Neural cell (in vitro differentiated cells): ENCODE measurements at regions not wholly inside any gene's neighbourhood (a gene's known extent, or its start where the extent isn't known, plus 50 kb on each side); places are given as distances from the start of the nearest gene placed in this dataset.
"Not testable (repeated sequence)": the region's sequence is repeated elsewhere in the genome, so short reads cannot be mapped to it uniquely, and the experiment has no call there.

Source experiments
- H2AFZ ChIP-seq: fragments of 200-600, 300-800 bp; sonication (generic), shearing (Covaris generic); 2 replicates; pipeline ENCODE4 v1.6.0; 2014; ENCODE audit warnings: low read depth, mild to moderate bottlenecking, antibody characterized with exemption, low read length, moderate library complexity
- H3F3A ChIP-seq: fragments of 200-600 bp; shearing (Covaris generic); 2 replicates; pipeline ENCODE4 v1.6.1; 2016; ENCODE audit warnings: mild to moderate bottlenecking, moderate library complexity, mixed read lengths, antibody characterized with exemption, low read length; ENCODE audit not compliant: insufficient read depth, poor library complexity, severe bottlenecking
- H3K27ac ChIP-seq: fragments of 200-600, 300-800 bp; sonication (generic), shearing (Covaris generic); 2 replicates; pipeline ENCODE4 v1.5.1; 2014; ENCODE audit warnings: mild to moderate bottlenecking, low read length, moderate library complexity
- H3K27me3 ChIP-seq: fragments of 300-800, 200-600 bp; sonication (generic), shearing (Covaris generic); 2 replicates; pipeline ENCODE4 v1.6.0; 2014; ENCODE audit warnings: mild to moderate bottlenecking, low read depth, low read length, moderate library complexity; ENCODE audit not compliant: insufficient read depth
- H3K36me3 ChIP-seq: fragments of 300-800, 200-600 bp; sonication (generic), shearing (Covaris generic); 2 replicates; pipeline ENCODE4 v1.5.1; 2014; ENCODE audit warnings: mild to moderate bottlenecking, antibody characterized with exemption, low read length, moderate library complexity; ENCODE audit not compliant: insufficient read depth
- H3K4me2 ChIP-seq: fragments of 300-800, 200-600 bp; sonication (generic), shearing (Covaris generic); 2 replicates; pipeline ENCODE4 v1.6.0; 2014; ENCODE audit warnings: mild to moderate bottlenecking, low read length
- H3K4me3 ChIP-seq: fragments of 300-800, 200-600 bp; sonication (generic), shearing (Covaris generic); 2 replicates; pipeline ENCODE4 v1.5.1; 2014; ENCODE audit warnings: mild to moderate bottlenecking, low read length, moderate library complexity
- H3K79me2 ChIP-seq: fragments of 200-600 bp; shearing (Covaris generic); replicated peaks from 2 replicates; pipeline ENCODE4 v1.6.0; 2014; ENCODE audit warnings: mild to moderate bottlenecking, low read length, moderate library complexity; ENCODE audit not compliant: insufficient read depth
- H3K9ac ChIP-seq: fragments of 300-800, 200-600 bp; sonication (generic), shearing (Covaris generic); 2 replicates; pipeline ENCODE4 v1.6.1; 2016; ENCODE audit warnings: mild to moderate bottlenecking, low read length, mixed read lengths
- H3K9me2 ChIP-seq: fragments of 200-600 bp; shearing (Covaris generic); 2 replicates; pipeline ENCODE4 v1.6.1; 2016; ENCODE audit warnings: mild to moderate bottlenecking, low read length, mixed read lengths; ENCODE audit not compliant: insufficient read depth
- H3K9me3 ChIP-seq: fragments of 200-600, 300-800 bp; sonication (generic), shearing (Covaris generic); 2 replicates; pipeline ENCODE4 v1.6.1; 2016; ENCODE audit warnings: mild to moderate bottlenecking, mixed run types, low read length, moderate library complexity, mixed read lengths
- H4K20me1 ChIP-seq: fragments of 200-600 bp; shearing (Covaris generic); 2 replicates; pipeline ENCODE4 v1.6.1; 2016; ENCODE audit warnings: mild to moderate bottlenecking, mixed run types; ENCODE audit not compliant: insufficient read depth
- EP300 ChIP-seq: fragments of 450-650 bp; conservative IDR thresholded peaks from 2 replicates; pipeline ENCODE4 v1.6.1; 2014; ENCODE audit warnings: antibody characterized with exemption, mild to moderate bottlenecking, moderate library complexity; ENCODE audit not compliant: poor library complexity, severe bottlenecking
- EZH2 ChIP-seq: fragments of 200-600, 300-800 bp; shearing (Covaris generic), sonication (generic); IDR thresholded peaks from 2 replicates; pipeline ENCODE4 v1.6.1; 2014; ENCODE audit warnings: antibody characterized with exemption, low read length, borderline replicate concordance, mild to moderate bottlenecking; ENCODE audit not compliant: insufficient read depth, poor library complexity, severe bottlenecking
- MXI1 ChIP-seq: fragments of 450-650 bp; conservative IDR thresholded peaks from 2 replicates; pipeline ENCODE4 v1.6.1; 2014; ENCODE audit warnings: antibody characterized with exemption, mild to moderate bottlenecking; ENCODE audit not compliant: poor library complexity, severe bottlenecking
- POLR2AphosphoS5 ChIP-seq: IDR thresholded peaks from 2 replicates; pipeline ENCODE4 v1.6.1; 2012
- RAD21 ChIP-seq: fragments of 450-650 bp; conservative IDR thresholded peaks from 2 replicates; pipeline ENCODE4 v1.6.1; 2014; ENCODE audit warnings: antibody characterized with exemption, mild to moderate bottlenecking, moderate library complexity
- SMC3 ChIP-seq: fragments of 450-650 bp; conservative IDR thresholded peaks from 2 replicates; pipeline ENCODE4 v1.6.1; 2014; ENCODE audit warnings: antibody characterized with exemption, mild to moderate bottlenecking, moderate library complexity; ENCODE audit not compliant: poor library complexity
- TAF1 ChIP-seq: IDR thresholded peaks from 2 replicates; pipeline ENCODE4 v1.6.1; 2012; ENCODE audit warnings: low read depth
- TF ChIP-seq, protein P1 (sequence below): fragments of 450-650 bp; IDR thresholded peaks from 2 replicates; pipeline ENCODE4 v1.5.1; 2014; ENCODE audit warnings: antibody characterized with exemption, mild to moderate bottlenecking, moderate library complexity; ENCODE audit not compliant: poor library complexity, severe bottlenecking
- TF ChIP-seq, protein P2 (sequence below): IDR thresholded peaks from 2 replicates; pipeline ENCODE4 v1.6.1; 2012; ENCODE audit warnings: borderline replicate concordance

DNA sequence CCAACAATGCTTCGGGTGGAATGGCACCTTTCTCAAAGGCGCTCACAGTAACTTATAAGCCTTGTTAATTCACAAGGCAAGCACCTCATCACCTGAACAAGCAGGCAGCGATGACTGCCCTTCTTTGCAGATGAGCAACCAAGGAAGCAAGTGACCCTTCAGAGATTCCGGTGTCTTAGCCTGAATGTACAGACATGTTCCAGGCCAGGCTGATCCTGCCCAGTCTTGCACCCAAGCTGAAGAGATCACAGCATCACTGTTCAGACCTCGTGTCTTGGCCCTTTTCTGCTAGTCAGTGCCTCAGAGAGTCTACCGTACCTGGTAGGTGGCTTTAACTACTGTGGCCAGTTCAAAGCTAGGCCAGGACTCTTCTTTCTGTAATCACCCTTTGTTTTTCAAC, 94.7 kb upstream of the ERCC6L2 start:
- H3K79me2 ChIP-seq = no peaks in the 10 kb centered on the region
- no peak overlapping the region for H3K27ac ChIP-seq
- H3K9me3 ChIP-seq = no peaks in the 10 kb centered on the region
- H3K4me2 ChIP-seq = no peak overlapping the region
- H3K36me3 ChIP-seq = no peaks in the 10 kb centered on the region
- H4K20me1 ChIP-seq = no peaks in the 10 kb centered on the region
- no peaks in the 10 kb centered on the region for H3K27me3 ChIP-seq
- no peak for TF ChIP-seq RAD21
- no peak for TF ChIP-seq POLR2AphosphoS5
- TF ChIP-seq, protein P1, sequence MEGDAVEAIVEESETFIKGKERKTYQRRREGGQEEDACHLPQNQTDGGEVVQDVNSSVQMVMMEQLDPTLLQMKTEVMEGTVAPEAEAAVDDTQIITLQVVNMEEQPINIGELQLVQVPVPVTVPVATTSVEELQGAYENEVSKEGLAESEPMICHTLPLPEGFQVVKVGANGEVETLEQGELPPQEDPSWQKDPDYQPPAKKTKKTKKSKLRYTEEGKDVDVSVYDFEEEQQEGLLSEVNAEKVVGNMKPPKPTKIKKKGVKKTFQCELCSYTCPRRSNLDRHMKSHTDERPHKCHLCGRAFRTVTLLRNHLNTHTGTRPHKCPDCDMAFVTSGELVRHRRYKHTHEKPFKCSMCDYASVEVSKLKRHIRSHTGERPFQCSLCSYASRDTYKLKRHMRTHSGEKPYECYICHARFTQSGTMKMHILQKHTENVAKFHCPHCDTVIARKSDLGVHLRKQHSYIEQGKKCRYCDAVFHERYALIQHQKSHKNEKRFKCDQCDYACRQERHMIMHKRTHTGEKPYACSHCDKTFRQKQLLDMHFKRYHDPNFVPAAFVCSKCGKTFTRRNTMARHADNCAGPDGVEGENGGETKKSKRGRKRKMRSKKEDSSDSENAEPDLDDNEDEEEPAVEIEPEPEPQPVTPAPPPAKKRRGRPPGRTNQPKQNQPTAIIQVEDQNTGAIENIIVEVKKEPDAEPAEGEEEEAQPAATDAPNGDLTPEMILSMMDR = no peak
- no peak for TF ChIP-seq SMC3
- TF ChIP-seq EP300 = no peak
- TF ChIP-seq, protein P2, sequence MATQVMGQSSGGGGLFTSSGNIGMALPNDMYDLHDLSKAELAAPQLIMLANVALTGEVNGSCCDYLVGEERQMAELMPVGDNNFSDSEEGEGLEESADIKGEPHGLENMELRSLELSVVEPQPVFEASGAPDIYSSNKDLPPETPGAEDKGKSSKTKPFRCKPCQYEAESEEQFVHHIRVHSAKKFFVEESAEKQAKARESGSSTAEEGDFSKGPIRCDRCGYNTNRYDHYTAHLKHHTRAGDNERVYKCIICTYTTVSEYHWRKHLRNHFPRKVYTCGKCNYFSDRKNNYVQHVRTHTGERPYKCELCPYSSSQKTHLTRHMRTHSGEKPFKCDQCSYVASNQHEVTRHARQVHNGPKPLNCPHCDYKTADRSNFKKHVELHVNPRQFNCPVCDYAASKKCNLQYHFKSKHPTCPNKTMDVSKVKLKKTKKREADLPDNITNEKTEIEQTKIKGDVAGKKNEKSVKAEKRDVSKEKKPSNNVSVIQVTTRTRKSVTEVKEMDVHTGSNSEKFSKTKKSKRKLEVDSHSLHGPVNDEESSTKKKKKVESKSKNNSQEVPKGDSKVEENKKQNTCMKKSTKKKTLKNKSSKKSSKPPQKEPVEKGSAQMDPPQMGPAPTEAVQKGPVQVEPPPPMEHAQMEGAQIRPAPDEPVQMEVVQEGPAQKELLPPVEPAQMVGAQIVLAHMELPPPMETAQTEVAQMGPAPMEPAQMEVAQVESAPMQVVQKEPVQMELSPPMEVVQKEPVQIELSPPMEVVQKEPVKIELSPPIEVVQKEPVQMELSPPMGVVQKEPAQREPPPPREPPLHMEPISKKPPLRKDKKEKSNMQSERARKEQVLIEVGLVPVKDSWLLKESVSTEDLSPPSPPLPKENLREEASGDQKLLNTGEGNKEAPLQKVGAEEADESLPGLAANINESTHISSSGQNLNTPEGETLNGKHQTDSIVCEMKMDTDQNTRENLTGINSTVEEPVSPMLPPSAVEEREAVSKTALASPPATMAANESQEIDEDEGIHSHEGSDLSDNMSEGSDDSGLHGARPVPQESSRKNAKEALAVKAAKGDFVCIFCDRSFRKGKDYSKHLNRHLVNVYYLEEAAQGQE = no peak
- no peak for TF ChIP-seq MXI1
- TF ChIP-seq TAF1 = no peak
- TF ChIP-seq EZH2 = no peak
- no peak overlapping the region for H3K4me3 ChIP-seq
- no peaks in the 10 kb centered on the region for H3F3A ChIP-seq
- no peak overlapping the region for H3K9ac ChIP-seq
- no peak overlapping the region for H2AFZ ChIP-seq
- H3K9me2 ChIP-seq = no peaks in the 10 kb centered on the region

- H3K4me3 ChIP-seq = no peak overlapping the region
- H3K9me2 ChIP-seq = no peaks in the 10 kb centered on the region
- no peak overlapping the region for H3K4me2 ChIP-seq
- no peaks in the 10 kb centered on the region for H3K36me3 ChIP-seq
- H3K9me3 ChIP-seq = no peaks in the 10 kb centered on the region
- no peaks in the 10 kb centered on the region for H4K20me1 ChIP-seq
- peaks cover under 1% of the 10 kb centered on the region for H3K27me3 ChIP-seq
- H2AFZ ChIP-seq = no peak overlapping the region
- H3K79me2 ChIP-seq = no peaks in the 10 kb centered on the region
- no peaks in the 10 kb centered on the region for H3F3A ChIP-seq
- no peak overlapping the region for H3K9ac ChIP-seq
- no peak overlapping the region for H3K27ac ChIP-seq
- TF ChIP-seq, protein P2 = no peak
- TF ChIP-seq POLR2AphosphoS5 = no peak
- TF ChIP-seq TAF1 = no peak
- no peak for TF ChIP-seq MXI1
- TF ChIP-seq, protein P1 = no peak
- no peak for TF ChIP-seq SMC3
- no peak for TF ChIP-seq EZH2
Observed at GRCh38 chr9:95780121-95780520, 95.4 kb upstream of the ERCC6L2 start.

GRCh38 chr9:95779597-95779996, 95.9 kb upstream of the ERCC6L2 start:
- not testable (repeated sequence) for H3K79me2 ChIP-seq, H4K20me1 ChIP-seq, H3K4me2 ChIP-seq, H3K4me3 ChIP-seq, H3K9ac ChIP-seq, H3K27ac ChIP-seq, H2AFZ ChIP-seq, H3K9me2 ChIP-seq, H3K27me3 ChIP-seq, H3K9me3 ChIP-seq, H3K36me3 ChIP-seq, H3F3A ChIP-seq
